ENCODE measurements at regions not wholly inside any gene's neighbourhood (a gene's known extent, or its start where the extent isn't known, plus 50 kb on each side); places are given as distances from the start of the nearest gene placed in this dataset.
"Not testable (repeated sequence)": the region's sequence is repeated elsewhere in the genome, so short reads cannot be mapped to it uniquely, and the experiment has no call there.

DNA sequence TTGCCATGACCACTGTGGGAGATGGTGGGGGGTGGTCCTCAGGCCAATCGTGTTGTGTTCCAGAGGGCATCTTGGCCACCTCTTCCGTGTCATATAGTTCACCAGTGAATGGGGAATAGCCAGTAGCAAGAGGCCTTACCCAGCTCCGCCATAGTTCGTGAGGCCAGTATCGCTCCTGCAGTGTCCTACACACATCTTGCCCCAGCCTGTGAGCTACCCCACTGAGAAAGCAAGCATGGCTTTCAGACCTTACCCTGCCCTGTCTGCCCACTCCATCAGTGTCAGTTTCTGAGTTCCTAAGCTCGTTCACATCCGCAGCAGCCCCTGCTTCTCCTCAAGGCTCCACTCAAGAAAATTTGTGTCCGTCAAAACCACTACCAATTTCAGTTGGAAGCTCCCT, 586.0 kb upstream of the PABPC5 start:
- not testable (repeated sequence) for H3K4ac ChIP-seq (ENCODE audit: low read depth, low read length); H2AK5ac ChIP-seq (ENCODE audit: low read length); H4K8ac ChIP-seq (ENCODE audit: low read depth, low read length); H3K18ac ChIP-seq (ENCODE audit: low read length); H3K79me1 ChIP-seq (ENCODE audit: low read length); H3K27ac ChIP-seq (ENCODE audit: low read depth, low read length); H3K56ac ChIP-seq (ENCODE audit: low read length); H3K36me3 ChIP-seq (ENCODE audit: control insufficient read depth, insufficient read depth, low read length); H3K79me2 ChIP-seq (ENCODE audit: control insufficient read depth, insufficient read depth, low read length); H2BK15ac ChIP-seq (replicated peaks; ENCODE audit: low read depth); H3K4me2 ChIP-seq (ENCODE audit: low read length); H3K27me3 ChIP-seq (ENCODE audit: insufficient read depth, low read length, poor library complexity); H3K4me1 ChIP-seq (ENCODE audit: control insufficient read depth, low read depth, low read length); H3K4me3 ChIP-seq (ENCODE audit: low read length); DNase-seq; H3K9ac ChIP-seq (ENCODE audit: low read length); H4K5ac ChIP-seq (ENCODE audit: low read length); H2BK5ac ChIP-seq (ENCODE audit: low read length); H2BK120ac ChIP-seq (ENCODE audit: low read depth, low read length); H3K23ac ChIP-seq (ENCODE audit: low read length)
- no CpG with 5 or more reads among the region's 8 CpGs for WGBS (ENCODE audit: extremely low coverage, insufficient coverage, low lambda C conversion rate)

DNA sequence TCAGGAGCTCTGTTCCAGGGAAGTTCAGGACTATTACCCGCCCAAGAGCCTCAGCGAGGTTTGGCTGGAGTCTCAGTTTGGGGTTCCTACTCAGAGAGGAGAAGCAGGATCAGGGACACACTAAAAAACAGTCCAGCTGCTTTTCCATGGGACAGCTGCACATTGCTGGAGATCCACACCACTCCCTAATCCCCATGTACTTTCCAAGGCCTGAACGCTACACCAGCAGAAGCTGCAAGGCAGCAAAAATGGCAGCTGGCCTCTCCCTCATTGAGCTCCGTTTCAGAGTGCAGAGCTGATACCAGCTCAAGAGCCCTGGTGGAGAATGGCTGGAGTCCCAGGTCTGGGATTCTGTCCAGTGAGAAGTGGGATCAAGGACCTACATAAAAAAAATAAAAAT, 551.2 kb upstream of the PABPC5 start:
- Histone ChIP-seq H3K56ac (ENCODE audit: low read length) (no peak overlapping the region), H3K4me1 (ENCODE audit: control insufficient read depth, low read depth, low read length) (no peaks in the 10 kb centered on the region), H2BK120ac (ENCODE audit: low read depth, low read length) (no peak overlapping the region), H3K4me2 (ENCODE audit: low read length) (no peak overlapping the region), H3K27me3 (ENCODE audit: insufficient read depth, low read length, poor library complexity) (no peaks in the 10 kb centered on the region), H3K4ac (ENCODE audit: low read depth, low read length) (no peak overlapping the region), H4K5ac (ENCODE audit: low read length) (no peak overlapping the region), H3K23ac (ENCODE audit: low read length) (no peak overlapping the region), H3K9ac (ENCODE audit: low read length) (no peak overlapping the region), H2BK15ac (replicated peaks; ENCODE audit: low read depth) (no peak overlapping the region), H3K36me3 (ENCODE audit: control insufficient read depth, insufficient read depth, low read length) (no peaks in the 10 kb centered on the region), H3K4me3 (ENCODE audit: low read length) (no peak overlapping the region), H3K79me1 (ENCODE audit: low read length) (no peaks in the 10 kb centered on the region), H2BK5ac (ENCODE audit: low read length) (no peak overlapping the region), H3K18ac (ENCODE audit: low read length) (no peak overlapping the region), H3K79me2 (ENCODE audit: control insufficient read depth, insufficient read depth, low read length) (no peaks in the 10 kb centered on the region), H2AK5ac (ENCODE audit: low read length) (no peak overlapping the region), H3K27ac (ENCODE audit: low read depth, low read length) (no peak overlapping the region), H4K8ac (ENCODE audit: low read depth, low read length) (no peak overlapping the region)
- no CpG with 5 or more reads among the region's 4 CpGs for WGBS (ENCODE audit: extremely low coverage, insufficient coverage, low lambda C conversion rate)
- DNase-seq, result no peak

DNA sequence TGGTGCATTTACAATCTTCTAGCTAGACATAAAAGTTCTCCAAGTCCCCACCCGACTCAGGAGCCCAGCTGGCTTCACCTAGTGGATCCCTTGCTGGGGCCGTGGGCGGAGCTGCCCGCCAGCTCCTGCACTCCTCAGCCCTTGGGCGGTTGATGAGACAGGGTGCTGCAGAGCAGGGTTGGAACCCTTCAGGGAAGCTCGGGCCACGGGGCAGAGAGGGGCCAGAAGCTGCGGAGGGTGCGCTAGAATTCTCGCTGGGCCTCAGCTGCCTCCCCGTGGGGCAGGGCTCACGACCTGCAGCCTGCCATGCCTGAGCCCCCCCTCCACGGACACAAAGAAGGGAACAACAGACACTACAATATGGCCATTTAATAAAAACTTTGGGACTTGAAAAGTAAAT, 519.8 kb upstream of the PABPC5 start:
- not testable (repeated sequence) for H3K27ac ChIP-seq (ENCODE audit: low read depth, low read length); H4K5ac ChIP-seq (ENCODE audit: low read length); H3K23ac ChIP-seq (ENCODE audit: low read length); H3K27me3 ChIP-seq (ENCODE audit: insufficient read depth, low read length, poor library complexity); H3K79me2 ChIP-seq (ENCODE audit: control insufficient read depth, insufficient read depth, low read length); H3K18ac ChIP-seq (ENCODE audit: low read length); H3K4me2 ChIP-seq (ENCODE audit: low read length); H4K8ac ChIP-seq (ENCODE audit: low read depth, low read length); H2BK5ac ChIP-seq (ENCODE audit: low read length); H3K4me1 ChIP-seq (ENCODE audit: control insufficient read depth, low read depth, low read length); H2BK15ac ChIP-seq (replicated peaks; ENCODE audit: low read depth); H3K9ac ChIP-seq (ENCODE audit: low read length); H3K4ac ChIP-seq (ENCODE audit: low read depth, low read length); H2AK5ac ChIP-seq (ENCODE audit: low read length); H3K56ac ChIP-seq (ENCODE audit: low read length); H2BK120ac ChIP-seq (ENCODE audit: low read depth, low read length); H3K79me1 ChIP-seq (ENCODE audit: low read length); DNase-seq; H3K36me3 ChIP-seq (ENCODE audit: control insufficient read depth, insufficient read depth, low read length); H3K4me3 ChIP-seq (ENCODE audit: low read length)
- WGBS (ENCODE audit: extremely low coverage, insufficient coverage, low lambda C conversion rate), result no CpG with 5 or more reads among the region's 13 CpGs

DNA sequence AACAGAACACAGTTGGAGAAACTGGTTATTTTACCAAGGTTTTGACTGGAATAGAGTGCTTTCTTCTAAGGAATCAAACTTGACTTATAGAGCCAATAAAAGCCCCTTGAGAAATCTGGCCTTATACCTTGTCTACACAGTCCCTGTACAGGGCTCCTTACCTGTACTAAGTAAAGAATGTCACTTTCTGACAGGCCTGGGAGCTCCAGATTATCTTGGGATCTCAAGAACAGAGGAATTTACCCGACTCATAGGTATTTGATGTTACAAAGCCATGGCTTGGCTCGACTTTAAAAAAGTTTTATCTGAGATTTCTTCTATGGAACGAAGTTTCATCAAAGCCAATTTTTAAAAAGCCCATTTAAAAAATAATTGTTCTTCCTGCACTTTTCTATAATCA, 487.8 kb upstream of the PABPC5 start:
- H3K27ac ChIP-seq (ENCODE audit: low read depth, low read length); H4K8ac ChIP-seq (ENCODE audit: low read depth, low read length); H3K23ac ChIP-seq (ENCODE audit: low read length); H3K4ac ChIP-seq (ENCODE audit: low read depth, low read length); H3K36me3 ChIP-seq (ENCODE audit: control insufficient read depth, insufficient read depth, low read length); H3K4me2 ChIP-seq (ENCODE audit: low read length); H3K79me2 ChIP-seq (ENCODE audit: control insufficient read depth, insufficient read depth, low read length); H4K5ac ChIP-seq (ENCODE audit: low read length); H3K18ac ChIP-seq (ENCODE audit: low read length); H2AK5ac ChIP-seq (ENCODE audit: low read length); H2BK120ac ChIP-seq (ENCODE audit: low read depth, low read length); H3K4me1 ChIP-seq (ENCODE audit: control insufficient read depth, low read depth, low read length); H2BK5ac ChIP-seq (ENCODE audit: low read length); H3K27me3 ChIP-seq (ENCODE audit: insufficient read depth, low read length, poor library complexity); H3K56ac ChIP-seq (ENCODE audit: low read length); H2BK15ac ChIP-seq (replicated peaks; ENCODE audit: low read depth); H3K9ac ChIP-seq (ENCODE audit: low read length); H3K79me1 ChIP-seq (ENCODE audit: low read length); H3K4me3 ChIP-seq (ENCODE audit: low read length): not testable (repeated sequence)
- no CpG with 5 or more reads among the region's 3 CpGs for WGBS (ENCODE audit: extremely low coverage, insufficient coverage, low lambda C conversion rate)
- peak; percentile 19 for DNase-seq

DNA sequence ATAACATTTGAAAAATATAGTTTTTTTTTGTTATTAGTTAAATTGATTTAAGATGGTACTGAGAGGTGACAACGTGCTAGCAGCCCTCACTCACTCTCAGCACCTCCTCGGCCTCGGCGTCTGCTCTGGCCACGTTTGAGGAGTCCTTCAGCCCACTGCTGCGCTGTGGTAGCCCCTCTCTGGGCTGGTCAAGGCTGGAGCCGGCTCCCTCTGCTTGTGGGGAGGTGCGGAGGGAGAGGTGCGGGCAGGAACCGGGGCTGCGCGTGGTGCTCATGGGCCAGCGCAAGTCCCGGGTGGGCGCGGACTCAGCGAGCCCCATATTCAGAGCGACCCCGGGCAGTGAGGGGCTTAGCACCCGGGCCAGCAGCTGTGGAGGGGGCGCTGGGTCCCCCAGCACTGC, 439.4 kb upstream of the PABPC5 start:
- not testable (repeated sequence) for H3K4me1 ChIP-seq (ENCODE audit: control insufficient read depth, low read depth, low read length); H3K9ac ChIP-seq (ENCODE audit: low read length); H2BK120ac ChIP-seq (ENCODE audit: low read depth, low read length); H3K4me3 ChIP-seq (ENCODE audit: low read length); H4K8ac ChIP-seq (ENCODE audit: low read depth, low read length); H3K18ac ChIP-seq (ENCODE audit: low read length); H3K79me2 ChIP-seq (ENCODE audit: control insufficient read depth, insufficient read depth, low read length); H3K4ac ChIP-seq (ENCODE audit: low read depth, low read length); H3K36me3 ChIP-seq (ENCODE audit: control insufficient read depth, insufficient read depth, low read length); H2BK15ac ChIP-seq (replicated peaks; ENCODE audit: low read depth); H3K79me1 ChIP-seq (ENCODE audit: low read length); H3K56ac ChIP-seq (ENCODE audit: low read length); H2BK5ac ChIP-seq (ENCODE audit: low read length); H2AK5ac ChIP-seq (ENCODE audit: low read length); H4K5ac ChIP-seq (ENCODE audit: low read length); H3K27ac ChIP-seq (ENCODE audit: low read depth, low read length); H3K23ac ChIP-seq (ENCODE audit: low read length); H3K4me2 ChIP-seq (ENCODE audit: low read length); DNase-seq; H3K27me3 ChIP-seq (ENCODE audit: insufficient read depth, low read length, poor library complexity)
- WGBS (ENCODE audit: extremely low coverage, insufficient coverage, low lambda C conversion rate), result no CpG with 5 or more reads among the region's 21 CpGs

DNA sequence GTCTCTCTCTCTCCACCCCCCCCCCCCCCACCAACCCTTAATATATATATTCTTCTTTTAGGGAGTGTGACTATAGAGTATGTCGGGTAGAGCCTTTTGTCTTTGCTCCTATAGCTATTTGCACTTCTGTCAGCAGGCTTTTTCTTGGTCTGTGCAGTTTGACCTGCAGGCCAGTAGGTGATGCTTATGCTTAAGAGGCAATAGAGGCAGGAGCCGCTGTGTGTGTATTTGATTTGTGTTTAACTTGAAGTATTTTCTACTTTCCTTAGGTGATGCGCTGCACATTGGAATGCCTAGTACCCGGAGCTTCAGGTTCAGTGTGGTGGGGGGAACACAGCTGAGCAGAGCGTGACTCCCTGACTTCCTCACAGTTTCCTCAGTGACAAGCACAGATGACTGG, 416.5 kb upstream of the PABPC5 start:
- not testable (repeated sequence) for H3K4me2 ChIP-seq (ENCODE audit: low read length); H4K5ac ChIP-seq (ENCODE audit: low read length); H3K4me3 ChIP-seq (ENCODE audit: low read length); H3K4me1 ChIP-seq (ENCODE audit: control insufficient read depth, low read depth, low read length); H3K18ac ChIP-seq (ENCODE audit: low read length); H3K79me2 ChIP-seq (ENCODE audit: control insufficient read depth, insufficient read depth, low read length); H3K27me3 ChIP-seq (ENCODE audit: insufficient read depth, low read length, poor library complexity); H4K8ac ChIP-seq (ENCODE audit: low read depth, low read length); H3K56ac ChIP-seq (ENCODE audit: low read length); H2BK15ac ChIP-seq (replicated peaks; ENCODE audit: low read depth); H3K23ac ChIP-seq (ENCODE audit: low read length); H3K9ac ChIP-seq (ENCODE audit: low read length); H2BK5ac ChIP-seq (ENCODE audit: low read length); H3K79me1 ChIP-seq (ENCODE audit: low read length); H3K4ac ChIP-seq (ENCODE audit: low read depth, low read length); H2BK120ac ChIP-seq (ENCODE audit: low read depth, low read length); H3K27ac ChIP-seq (ENCODE audit: low read depth, low read length); H3K36me3 ChIP-seq (ENCODE audit: control insufficient read depth, insufficient read depth, low read length); H2AK5ac ChIP-seq (ENCODE audit: low read length)
- WGBS (ENCODE audit: extremely low coverage, insufficient coverage, low lambda C conversion rate), result no CpG with 5 or more reads among the region's 5 CpGs
- peak; percentile 46 for DNase-seq

All from mesendoderm (in vitro differentiated cells).